HUES64 (cell line): ENCODE measurements at regions not wholly inside any gene's neighbourhood (a gene's known extent, or its start where the extent isn't known, plus 50 kb on each side); places are given as distances from the start of the nearest gene placed in this dataset.

ENCODE experiments used
- H3K27ac ChIP-seq: 2 replicates; pipeline ENCODE4 v1.7.0; 2013; ENCODE audit warnings: low read depth, low read length, inconsistent platforms
- H3K27me3 ChIP-seq: 2 replicates; pipeline ENCODE4 v1.6.1; 2013; ENCODE audit warnings: mild to moderate bottlenecking, low read length; ENCODE audit not compliant: insufficient read depth
- H3K36me3 ChIP-seq: 2 replicates; pipeline ENCODE4 v1.6.1; 2013; ENCODE audit warnings: mild to moderate bottlenecking, low read length; ENCODE audit not compliant: insufficient read depth
- H3K4me1 ChIP-seq: 2 replicates; pipeline ENCODE4 v1.6.1; 2013; ENCODE audit warnings: mild to moderate bottlenecking, low read length, moderate library complexity; ENCODE audit not compliant: insufficient read depth
- H3K4me3 ChIP-seq: 2 replicates; pipeline ENCODE4 v1.5.1; 2013; ENCODE audit warnings: mild to moderate bottlenecking, low read length, moderate library complexity
- H3K9ac ChIP-seq: 2 replicates; pipeline ENCODE4 v1.6.1; 2013; ENCODE audit warnings: mild to moderate bottlenecking, low read depth, low read length
- H3K9me3 ChIP-seq: 2 replicates; pipeline ENCODE4 v1.6.1; 2013; ENCODE audit warnings: low read depth, low read length; ENCODE audit not compliant: insufficient read depth
- WGBS: fragments of 150-250, 120-280 bp; methylation state at CpG from one replicate; pipeline ENCODE4 v1.1.7; 2013; ENCODE audit warnings: missing lambda C conversion rate; 5-methylcytosine and 5-hydroxymethylcytosine counted together

GRCh38 chr2:146252119-146252518, 1592.7 kb upstream of the ACVR2A start:
- Histone ChIP-seq H3K9ac (no peak overlapping the region), H3K36me3 (no peaks in the 10 kb centered on the region), H3K4me1 (no peaks in the 10 kb centered on the region), H3K9me3 (no peaks in the 10 kb centered on the region), H3K27me3 (no peaks in the 10 kb centered on the region), H3K4me3 (no peak overlapping the region), H3K27ac (no peak overlapping the region)
- 90% methylated on average over 2 of the region's 2 CpGs for WGBS

GRCh38 chr2:146251328-146251727, 1593.5 kb upstream of the ACVR2A start:
- no peak overlapping the region for H3K4me3 ChIP-seq
- no peaks in the 10 kb centered on the region; the same call in 1 of the 2 replicates for H3K4me1 ChIP-seq
- H3K9ac ChIP-seq, result no peak overlapping the region
- no peaks in the 10 kb centered on the region for H3K9me3 ChIP-seq
- no peaks in the 10 kb centered on the region for H3K27me3 ChIP-seq
- no peak overlapping the region for H3K27ac ChIP-seq
- no peaks in the 10 kb centered on the region for H3K36me3 ChIP-seq
- 65% methylated on average over 3 of the region's 3 CpGs for WGBS

GRCh38 chr2:146246736-146247523, 1597.9 kb upstream of the ACVR2A start:
- Histone ChIP-seq H3K4me3 (no peak overlapping the region), H3K36me3 (no peaks in the 10 kb centered on the region), H3K9ac (no peak overlapping the region), H3K27me3 (no peaks in the 10 kb centered on the region), H3K27ac (no peak overlapping the region), H3K9me3 (no peaks in the 10 kb centered on the region), H3K4me1 (no peaks in the 10 kb centered on the region; the same call in 1 of the 2 replicates)
- no CpG with 5 or more reads among the region's 1 CpG for WGBS

GRCh38 chr2:146246002-146246735, 1598.7 kb upstream of the ACVR2A start:
- H3K9ac ChIP-seq, result no peak overlapping the region
- H3K4me1 ChIP-seq, result no peaks in the 10 kb centered on the region; the same call in 1 of the 2 replicates
- H3K9me3 ChIP-seq, result no peaks in the 10 kb centered on the region
- no peaks in the 10 kb centered on the region for H3K27me3 ChIP-seq
- H3K4me3 ChIP-seq, result no peak overlapping the region
- no CpG with 5 or more reads among the region's 3 CpGs for WGBS
- no peaks in the 10 kb centered on the region for H3K36me3 ChIP-seq
- H3K27ac ChIP-seq, result no peak overlapping the region

- Histone ChIP-seq H3K4me1 (no peaks in the 10 kb centered on the region; the same call in 1 of the 2 replicates), H3K36me3 (no peaks in the 10 kb centered on the region), H3K27ac (no peak overlapping the region), H3K4me3 (no peak overlapping the region), H3K9ac (no peak overlapping the region), H3K9me3 (no peaks in the 10 kb centered on the region), H3K27me3 (no peaks in the 10 kb centered on the region)
- WGBS, result 100% methylated on average over 1 of the region's 2 CpGs
Observed at GRCh38 chr2:146244830-146245229, 1600.0 kb upstream of the ACVR2A start.

GRCh38 chr2:146244131-146244530, 1600.7 kb upstream of the ACVR2A start:
- H3K36me3 ChIP-seq, result no peaks in the 10 kb centered on the region
- H3K4me3 ChIP-seq, result no peak overlapping the region
- no peak overlapping the region for H3K9ac ChIP-seq
- no peaks in the 10 kb centered on the region for H3K27me3 ChIP-seq
- no peak overlapping the region for H3K27ac ChIP-seq
- H3K9me3 ChIP-seq, result no peaks in the 10 kb centered on the region
- WGBS, result 87% methylated on average over 1 of the region's 2 CpGs
- no peaks in the 10 kb centered on the region; the same call in 1 of the 2 replicates for H3K4me1 ChIP-seq

GRCh38 chr2:146241023-146241422, 1603.8 kb upstream of the ACVR2A start:
- Histone ChIP-seq H3K9ac (no peak overlapping the region), H3K9me3 (no peaks in the 10 kb centered on the region), H3K27me3 (no peaks in the 10 kb centered on the region), H3K4me1 (no peaks in the 10 kb centered on the region), H3K4me3 (no peak overlapping the region), H3K36me3 (no peaks in the 10 kb centered on the region), H3K27ac (no peak overlapping the region)
- WGBS, result 86% methylated on average over 1 of the region's 1 CpG

- Histone ChIP-seq H3K9me3 (no peaks in the 10 kb centered on the region), H3K4me3 (no peak overlapping the region), H3K27me3 (no peaks in the 10 kb centered on the region), H3K36me3 (no peaks in the 10 kb centered on the region), H3K4me1 (no peaks in the 10 kb centered on the region), H3K9ac (no peak overlapping the region), H3K27ac (no peak overlapping the region)
- 60% methylated on average over 2 of the region's 2 CpGs for WGBS
Observed at GRCh38 chr2:146240391-146240790, 1604.4 kb upstream of the ACVR2A start.

GRCh38 chr2:146239392-146240135, 1605.3 kb upstream of the ACVR2A start:
- no peaks in the 10 kb centered on the region for H3K9me3 ChIP-seq
- no peak overlapping the region for H3K9ac ChIP-seq
- no peaks in the 10 kb centered on the region for H3K4me1 ChIP-seq
- no peak overlapping the region for H3K27ac ChIP-seq
- whole genome bisulfite sequencing, result 92% methylated on average over 2 of the region's 2 CpGs
- no peaks in the 10 kb centered on the region for H3K36me3 ChIP-seq
- H3K27me3 ChIP-seq, result no peaks in the 10 kb centered on the region
- no peak overlapping the region for H3K4me3 ChIP-seq

- 94% methylated on average over 3 of the region's 3 CpGs for whole genome bisulfite sequencing
- no peaks in the 10 kb centered on the region for H3K27me3 ChIP-seq
- no peaks in the 10 kb centered on the region for H3K36me3 ChIP-seq
- no peak overlapping the region for H3K4me3 ChIP-seq
- H3K9me3 ChIP-seq, result no peaks in the 10 kb centered on the region
- no peaks in the 10 kb centered on the region for H3K4me1 ChIP-seq
- no peak overlapping the region for H3K27ac ChIP-seq
- H3K9ac ChIP-seq, result no peak overlapping the region
Observed at GRCh38 chr2:146238254-146238966, 1606.4 kb upstream of the ACVR2A start.
